B cell (primary cell): ENCODE measurements at regions not wholly inside any gene's neighbourhood (a gene's known extent, or its start where the extent isn't known, plus 50 kb on each side); places are given as distances from the start of the nearest gene placed in this dataset.
"Not testable (repeated sequence)": the region's sequence is repeated elsewhere in the genome, so short reads cannot be mapped to it uniquely, and the experiment has no call there.

Experiments
- ATAC-seq: fragments of 200-7000 bp; cut with Tn5 transposase; one replicate; pipeline ENCODE4 v1.10.0; 2021; ENCODE audit warnings: low read depth, mild to moderate bottlenecking, moderate number of reproducible peaks, moderate library complexity
- CTCF ChIA-PET: fragments of 350-600 bp; sonication (Branson Sonifier 250); formaldehyde crosslinking; loops from one replicate; lab custom pipeline; 2021; ENCODE audit warnings: antibody characterized with exemption, inconsistent platforms; lab: Charles Lee
- POLR2A ChIA-PET: fragments of 350-600 bp; sonication (Branson Sonifier 250); formaldehyde crosslinking; loops from one replicate; lab custom pipeline; 2021; ENCODE audit warnings: antibody characterized with exemption; lab: Charles Lee
- DNase-seq: peaks from one replicate; pipeline ENCODE4 v3.0.0; 2013
- H2AFZ ChIP-seq: 2 replicates; pipeline ENCODE4 v1.6.1; 2012; ENCODE audit warnings: mild to moderate bottlenecking, low read depth, low read length; ENCODE audit not compliant: insufficient read depth, poor library complexity, severe bottlenecking
- H3K27ac ChIP-seq, 2 donors: 1 replicate in 1 of 2; 2 replicates in 1 of 2; pipeline ENCODE4 v1.5.1; 2012 to 2013; ENCODE audit warnings: low read length in 2 of 2, mild to moderate bottlenecking in 2 of 2, moderate library complexity in 1 of 2
- H3K27me3 ChIP-seq, 4 experiments: fragments of 200-600 bp in 1 of 4; sonication (generic) in 1 of 4; replicated peaks in 1 of 4; 1 replicate in 2 of 4; 2 replicates in 2 of 4; pipeline versions ENCODE4 v1.6.1 to v1.7.0; 2013 to 2016; ENCODE audit warnings: low read length in 3 of 4, mild to moderate bottlenecking in 2 of 4, mixed read lengths in 1 of 4, moderate library complexity in 1 of 4; ENCODE audit not compliant: insufficient read depth in 4 of 4, control insufficient read depth in 3 of 4; ENCODE audit errors: control extremely low read depth in 1 of 4
- H3K36me3 ChIP-seq, 2 experiments: replicated peaks in 1 of 2; 1 replicate in 1 of 2; 2 replicates in 1 of 2; pipeline versions ENCODE4 v1.6.1 to v1.7.1; 2013; ENCODE audit warnings: low read length in 1 of 2; ENCODE audit not compliant: insufficient read depth in 2 of 2, control insufficient read depth in 1 of 2; ENCODE audit errors: control extremely low read depth in 1 of 2, extremely low read depth in 1 of 2
- H3K4me1 ChIP-seq, 2 donors: fragments of 200-600 bp in 1 of 2; sonication (generic) in 1 of 2; 1 replicate in 1 of 2; 2 replicates in 1 of 2; pipeline versions ENCODE4 v1.5.1 to v1.6.1; 2013 to 2017; ENCODE audit warnings: low read length in 2 of 2; ENCODE audit not compliant: control insufficient read depth in 2 of 2, insufficient read depth in 2 of 2
- H3K4me2 ChIP-seq: replicated peaks from 2 replicates; pipeline ENCODE3; 2012; ENCODE audit warnings: mild to moderate bottlenecking, low read depth, low read length; ENCODE audit not compliant: poor library complexity, severe bottlenecking
- H3K4me3 ChIP-seq, 5 experiments: fragments of 200-600 bp in 1 of 5; sonication (generic) in 1 of 5; 1 replicate in 3 of 5; 2 replicates in 2 of 5; pipeline versions ENCODE4 v1.5.1 to v1.7.0; 2011 to 2016; ENCODE audit warnings: low read length in 4 of 5, mild to moderate bottlenecking in 4 of 5, low read depth in 2 of 5, control low read depth in 1 of 5, moderate library complexity in 1 of 5; ENCODE audit not compliant: insufficient read depth in 1 of 5; ENCODE audit errors: control extremely low read depth in 1 of 5, extremely low read depth in 1 of 5
- H3K79me2 ChIP-seq: fragments of 200-600 bp; sonication (generic); one replicate; pipeline ENCODE4 v1.6.0; 2016; ENCODE audit warnings: low read length; ENCODE audit not compliant: control insufficient read depth, insufficient read depth
- H3K9ac ChIP-seq: fragments of 200-600 bp; sonication (generic); 2 replicates; pipeline ENCODE4 v1.6.1; 2017; ENCODE audit warnings: mild to moderate bottlenecking, low read length, moderate library complexity
- H3K9me3 ChIP-seq, 3 donors: one replicate each; pipeline versions ENCODE4 v1.6.1 to v1.7.1; 2013; ENCODE audit warnings: low read length in 2 of 3; ENCODE audit not compliant: control insufficient read depth in 2 of 3, insufficient read depth in 1 of 3; ENCODE audit errors: control extremely low read depth in 1 of 3
- H4K20me1 ChIP-seq: 2 replicates; pipeline ENCODE4 v1.6.0; 2012; ENCODE audit warnings: mild to moderate bottlenecking, low read length; ENCODE audit not compliant: insufficient read depth, control insufficient read depth, poor library complexity, severe bottlenecking
- H3K27ac Mint-ChIP-seq: one replicate; pipeline ENCODE4 v1.8.0; 2021; ENCODE audit warnings: mixed read lengths
- H3K27me3 Mint-ChIP-seq: one replicate; pipeline ENCODE4 v1.8.0; 2021; ENCODE audit warnings: mixed read lengths
- H3K4me1 Mint-ChIP-seq: one replicate; pipeline ENCODE4 v1.8.0; 2021; ENCODE audit warnings: mixed read lengths
- H3K4me3 Mint-ChIP-seq: one replicate; pipeline ENCODE4 v1.8.0; 2021; ENCODE audit warnings: mixed read lengths
- H3K9me3 Mint-ChIP-seq: one replicate; pipeline ENCODE4 v1.8.0; 2022; ENCODE audit warnings: mixed read lengths; ENCODE audit not compliant: insufficient read depth
- EZH2 ChIP-seq: IDR thresholded peaks from 2 replicates; pipeline ENCODE4 v1.6.1; 2012; ENCODE audit warnings: borderline replicate concordance, low read depth, mild to moderate bottlenecking, moderate library complexity, low read length; ENCODE audit not compliant: insufficient read depth, poor library complexity, severe bottlenecking
- WGBS: methylation state at CpG from one replicate; pipeline ENCODE4 v1.1.5; 2013; ENCODE audit warnings: missing lambda C conversion rate; ENCODE audit not compliant: insufficient coverage; 5-methylcytosine and 5-hydroxymethylcytosine counted together
- intact Hi-C: fragments of 100-400 bp; cut with micrococcal nuclease; formaldehyde crosslinking; loops from one replicate; pipeline ENCODE4 v1.10.0; 2022
- TF ChIP-seq, protein P1 (sequence below): fragments of 200-600 bp; IDR thresholded peaks from one replicate; pipeline ENCODE4 v1.8.0; 2022; ENCODE audit warnings: antibody characterized with exemption, mild to moderate bottlenecking

DNA sequence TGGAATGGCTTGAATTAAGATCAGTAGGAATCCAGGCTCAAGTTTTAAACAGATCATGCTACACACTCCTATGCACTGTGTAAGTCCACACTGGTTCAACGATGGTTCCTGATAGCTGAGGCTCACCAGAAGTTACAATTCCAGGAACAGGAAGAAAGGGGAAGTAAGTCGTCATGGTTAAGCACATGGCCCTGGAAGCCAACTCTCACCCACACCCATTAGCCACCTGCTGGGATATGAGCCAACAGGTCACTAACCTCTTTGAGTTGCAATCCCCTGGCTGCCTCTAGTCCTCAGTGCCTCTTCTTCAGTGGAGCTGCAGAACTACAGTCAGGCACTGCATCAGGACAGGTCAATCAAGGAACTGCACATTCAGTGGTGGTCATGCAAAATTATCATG is 133.5 kb downstream of the TMEM182 start:
- H3K9ac ChIP-seq: no peak overlapping the region
- POLR2A ChIA-PET: no interaction called here
- TF ChIP-seq, protein P1, sequence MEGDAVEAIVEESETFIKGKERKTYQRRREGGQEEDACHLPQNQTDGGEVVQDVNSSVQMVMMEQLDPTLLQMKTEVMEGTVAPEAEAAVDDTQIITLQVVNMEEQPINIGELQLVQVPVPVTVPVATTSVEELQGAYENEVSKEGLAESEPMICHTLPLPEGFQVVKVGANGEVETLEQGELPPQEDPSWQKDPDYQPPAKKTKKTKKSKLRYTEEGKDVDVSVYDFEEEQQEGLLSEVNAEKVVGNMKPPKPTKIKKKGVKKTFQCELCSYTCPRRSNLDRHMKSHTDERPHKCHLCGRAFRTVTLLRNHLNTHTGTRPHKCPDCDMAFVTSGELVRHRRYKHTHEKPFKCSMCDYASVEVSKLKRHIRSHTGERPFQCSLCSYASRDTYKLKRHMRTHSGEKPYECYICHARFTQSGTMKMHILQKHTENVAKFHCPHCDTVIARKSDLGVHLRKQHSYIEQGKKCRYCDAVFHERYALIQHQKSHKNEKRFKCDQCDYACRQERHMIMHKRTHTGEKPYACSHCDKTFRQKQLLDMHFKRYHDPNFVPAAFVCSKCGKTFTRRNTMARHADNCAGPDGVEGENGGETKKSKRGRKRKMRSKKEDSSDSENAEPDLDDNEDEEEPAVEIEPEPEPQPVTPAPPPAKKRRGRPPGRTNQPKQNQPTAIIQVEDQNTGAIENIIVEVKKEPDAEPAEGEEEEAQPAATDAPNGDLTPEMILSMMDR: no peak
- TF ChIP-seq EZH2: no peak

DNA sequence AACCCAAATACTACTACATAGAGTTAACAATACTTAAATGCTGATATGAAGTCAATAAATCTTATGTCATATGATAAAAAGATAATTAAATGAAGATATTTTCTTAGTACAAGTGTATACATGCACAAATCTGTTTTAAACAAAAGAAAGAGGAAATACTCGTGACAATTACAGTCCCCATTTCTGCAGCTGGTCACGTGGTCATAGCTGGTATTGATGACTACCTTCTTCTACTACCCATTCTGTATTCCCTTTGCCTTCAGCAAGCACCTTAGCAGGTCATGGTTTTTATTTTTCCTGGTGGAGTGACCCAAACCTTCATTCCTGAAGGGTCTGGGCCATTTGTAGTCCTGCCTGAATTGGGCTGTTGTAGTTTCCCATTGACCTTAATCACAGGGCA is 147.4 kb downstream of the TMEM182 start:
- H3K4me3 ChIP-seq, H3K36me3 ChIP-seq, H2AFZ ChIP-seq, H3K9ac ChIP-seq, POLR2A ChIA-PET, intact Hi-C loops, DNase-seq, H3K9me3 ChIP-seq, H3K79me2 ChIP-seq, H3K4me1 ChIP-seq, ATAC-seq, H3K27ac Mint-ChIP-seq, H3K27me3 Mint-ChIP-seq, H3K4me1 Mint-ChIP-seq, CTCF ChIA-PET, H4K20me1 ChIP-seq, H3K27ac ChIP-seq, H3K27me3 ChIP-seq, H3K4me3 Mint-ChIP-seq, H3K9me3 Mint-ChIP-seq, H3K4me2 ChIP-seq: not testable (repeated sequence)
- WGBS: no CpG with 5 or more reads among the region's 2 CpGs

More for the DNA sequence above, 133.5 kb downstream of the TMEM182 start:
- Histone ChIP-seq H3K27me3 (no peaks in the 10 kb centered on the region), H3K4me2 (no peak overlapping the region), H3K79me2 (no peaks in the 10 kb centered on the region), H3K27ac (no peak overlapping the region), H4K20me1 (no peaks in the 10 kb centered on the region), H3K9me3 (peaks cover 0 to 1% (median 0%) of the 10 kb centered on the region in 3 donors), H2AFZ (no peak overlapping the region), H3K4me3 (no peak overlapping the region), H3K4me1 (no peaks in the 10 kb centered on the region), H3K36me3 (no peaks in the 10 kb centered on the region)
- Mint-ChIP-seq H3K4me1 (no peaks in the 10 kb centered on the region), H3K9me3 (no peaks in the 10 kb centered on the region), H3K4me3 (no peak overlapping the region), H3K27ac (no peak overlapping the region), H3K27me3 (no peaks in the 10 kb centered on the region)
- intact Hi-C loops: no loop called here
- DNase-seq: no peak
- CTCF ChIA-PET: no interaction called here
- no peak for ATAC-seq
- no CpG with 5 or more reads among the region's 2 CpGs for WGBS
